SK-N-MC (cell line): ENCODE measurements at regions not wholly inside any gene's neighbourhood (a gene's known extent, or its start where the extent isn't known, plus 50 kb on each side); places are given as distances from the start of the nearest gene placed in this dataset.

ENCODE experiments used
- EZH2 ChIP-seq: fragments of 200-600 bp; sonication (generic); IDR thresholded peaks from one replicate; pipeline ENCODE4 v1.6.1; 2017; ENCODE audit warnings: antibody characterized with exemption
- POLR2AphosphoS5 ChIP-seq: IDR thresholded peaks from 2 replicates; pipeline ENCODE4 v1.6.1; 2012; ENCODE audit warnings: mild to moderate bottlenecking, low read depth, low read length, borderline replicate concordance

GRCh38 chr2:8580316-8581233, 101.3 kb upstream of the ID2 start:
- no peak for TF ChIP-seq EZH2
- TF ChIP-seq POLR2AphosphoS5, result no peak
